ENCODE measurements at regions not wholly inside any gene's neighbourhood (a gene's known extent, or its start where the extent isn't known, plus 50 kb on each side); places are given as distances from the start of the nearest gene placed in this dataset.

GRCh38 chr16:74169066-74169465, 127.5 kb upstream of the PSMD7 start:
- ChIA-PET SMC1A (ENCODE audit: uncharacterized antibody, unreplicated experiment) (no interaction called here), POLR2A (no interaction called here), CTCF (interaction anchor here (0.7 kb wide), 1 partner anchor 124 kb away, joined by 3 read pairs; no protein-coding TSS in a partner anchor), RAD21 (ENCODE audit: unreplicated experiment) (no interaction called here)
- H2AFZ ChIP-seq (ENCODE audit: control insufficient read depth, low read depth, low read length): no peak overlapping the region
- DNase-seq (ENCODE audit: low read depth, low spot score) (no peak), ATAC-seq (no peak), FAIRE-seq (no peak)
- no peak overlapping the region for H3K27ac ChIP-seq (ENCODE audit: control insufficient read depth, insufficient read depth)
- H4K20me1 ChIP-seq (ENCODE audit: control insufficient read depth, insufficient read depth): no peaks in the 10 kb centered on the region
- intact Hi-C loops (cut with micrococcal nuclease; ENCODE audit: unreplicated experiment): no loop called here
- no peaks in the 10 kb centered on the region for H3K79me2 ChIP-seq (ENCODE audit: control insufficient read depth, insufficient read depth, low read length)
- no peaks in the 10 kb centered on the region for H3K9me3 ChIP-seq (replicated peaks; ENCODE audit: control insufficient read depth, insufficient read depth, low read length)
- no peaks in the 10 kb centered on the region for H3K4me1 ChIP-seq (ENCODE audit: control insufficient read depth, insufficient read depth, low read length)
- in situ Hi-C loops (cut with MboI): no loop called here
- H3K4me2 ChIP-seq (ENCODE audit: control insufficient read depth, insufficient read depth): no peak overlapping the region
- TF ChIP-seq, protein P1, sequence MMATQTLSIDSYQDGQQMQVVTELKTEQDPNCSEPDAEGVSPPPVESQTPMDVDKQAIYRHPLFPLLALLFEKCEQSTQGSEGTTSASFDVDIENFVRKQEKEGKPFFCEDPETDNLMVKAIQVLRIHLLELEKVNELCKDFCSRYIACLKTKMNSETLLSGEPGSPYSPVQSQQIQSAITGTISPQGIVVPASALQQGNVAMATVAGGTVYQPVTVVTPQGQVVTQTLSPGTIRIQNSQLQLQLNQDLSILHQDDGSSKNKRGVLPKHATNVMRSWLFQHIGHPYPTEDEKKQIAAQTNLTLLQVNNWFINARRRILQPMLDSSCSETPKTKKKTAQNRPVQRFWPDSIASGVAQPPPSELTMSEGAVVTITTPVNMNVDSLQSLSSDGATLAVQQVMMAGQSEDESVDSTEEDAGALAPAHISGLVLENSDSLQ (IDR thresholded peaks at IDR 0.05): no peak
- TF ChIP-seq, protein P2, sequence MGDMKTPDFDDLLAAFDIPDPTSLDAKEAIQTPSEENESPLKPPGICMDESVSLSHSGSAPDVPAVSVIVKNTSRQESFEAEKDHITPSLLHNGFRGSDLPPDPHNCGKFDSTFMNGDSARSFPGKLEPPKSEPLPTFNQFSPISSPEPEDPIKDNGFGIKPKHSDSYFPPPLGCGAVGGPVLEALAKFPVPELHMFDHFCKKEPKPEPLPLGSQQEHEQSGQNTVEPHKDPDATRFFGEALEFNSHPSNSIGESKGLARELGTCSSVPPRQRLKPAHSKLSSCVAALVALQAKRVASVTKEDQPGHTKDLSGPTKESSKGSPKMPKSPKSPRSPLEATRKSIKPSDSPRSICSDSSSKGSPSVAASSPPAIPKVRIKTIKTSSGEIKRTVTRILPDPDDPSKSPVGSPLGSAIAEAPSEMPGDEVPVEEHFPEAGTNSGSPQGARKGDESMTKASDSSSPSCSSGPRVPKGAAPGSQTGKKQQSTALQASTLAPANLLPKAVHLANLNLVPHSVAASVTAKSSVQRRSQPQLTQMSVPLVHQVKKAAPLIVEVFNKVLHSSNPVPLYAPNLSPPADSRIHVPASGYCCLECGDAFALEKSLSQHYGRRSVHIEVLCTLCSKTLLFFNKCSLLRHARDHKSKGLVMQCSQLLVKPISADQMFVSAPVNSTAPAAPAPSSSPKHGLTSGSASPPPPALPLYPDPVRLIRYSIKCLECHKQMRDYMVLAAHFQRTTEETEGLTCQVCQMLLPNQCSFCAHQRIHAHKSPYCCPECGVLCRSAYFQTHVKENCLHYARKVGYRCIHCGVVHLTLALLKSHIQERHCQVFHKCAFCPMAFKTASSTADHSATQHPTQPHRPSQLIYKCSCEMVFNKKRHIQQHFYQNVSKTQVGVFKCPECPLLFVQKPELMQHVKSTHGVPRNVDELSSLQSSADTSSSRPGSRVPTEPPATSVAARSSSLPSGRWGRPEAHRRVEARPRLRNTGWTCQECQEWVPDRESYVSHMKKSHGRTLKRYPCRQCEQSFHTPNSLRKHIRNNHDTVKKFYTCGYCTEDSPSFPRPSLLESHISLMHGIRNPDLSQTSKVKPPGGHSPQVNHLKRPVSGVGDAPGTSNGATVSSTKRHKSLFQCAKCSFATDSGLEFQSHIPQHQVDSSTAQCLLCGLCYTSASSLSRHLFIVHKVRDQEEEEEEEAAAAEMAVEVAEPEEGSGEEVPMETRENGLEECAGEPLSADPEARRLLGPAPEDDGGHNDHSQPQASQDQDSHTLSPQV (IDR thresholded peaks at IDR 0.05): no peak
- TF ChIP-seq, protein P3, sequence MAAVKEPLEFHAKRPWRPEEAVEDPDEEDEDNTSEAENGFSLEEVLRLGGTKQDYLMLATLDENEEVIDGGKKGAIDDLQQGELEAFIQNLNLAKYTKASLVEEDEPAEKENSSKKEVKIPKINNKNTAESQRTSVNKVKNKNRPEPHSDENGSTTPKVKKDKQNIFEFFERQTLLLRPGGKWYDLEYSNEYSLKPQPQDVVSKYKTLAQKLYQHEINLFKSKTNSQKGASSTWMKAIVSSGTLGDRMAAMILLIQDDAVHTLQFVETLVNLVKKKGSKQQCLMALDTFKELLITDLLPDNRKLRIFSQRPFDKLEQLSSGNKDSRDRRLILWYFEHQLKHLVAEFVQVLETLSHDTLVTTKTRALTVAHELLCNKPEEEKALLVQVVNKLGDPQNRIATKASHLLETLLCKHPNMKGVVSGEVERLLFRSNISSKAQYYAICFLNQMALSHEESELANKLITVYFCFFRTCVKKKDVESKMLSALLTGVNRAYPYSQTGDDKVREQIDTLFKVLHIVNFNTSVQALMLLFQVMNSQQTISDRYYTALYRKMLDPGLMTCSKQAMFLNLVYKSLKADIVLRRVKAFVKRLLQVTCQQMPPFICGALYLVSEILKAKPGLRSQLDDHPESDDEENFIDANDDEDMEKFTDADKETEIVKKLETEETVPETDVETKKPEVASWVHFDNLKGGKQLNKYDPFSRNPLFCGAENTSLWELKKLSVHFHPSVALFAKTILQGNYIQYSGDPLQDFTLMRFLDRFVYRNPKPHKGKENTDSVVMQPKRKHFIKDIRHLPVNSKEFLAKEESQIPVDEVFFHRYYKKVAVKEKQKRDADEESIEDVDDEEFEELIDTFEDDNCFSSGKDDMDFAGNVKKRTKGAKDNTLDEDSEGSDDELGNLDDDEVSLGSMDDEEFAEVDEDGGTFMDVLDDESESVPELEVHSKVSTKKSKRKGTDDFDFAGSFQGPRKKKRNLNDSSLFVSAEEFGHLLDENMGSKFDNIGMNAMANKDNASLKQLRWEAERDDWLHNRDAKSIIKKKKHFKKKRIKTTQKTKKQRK (IDR thresholded peaks at IDR 0.05; ENCODE audit: low read depth, low read length): no peak
- TF ChIP-seq HSF1 (IDR thresholded peaks at IDR 0.05; ENCODE audit: low read depth, low read length): no peak
- no peaks in the 10 kb centered on the region for H3K36me3 ChIP-seq (ENCODE audit: control insufficient read depth in 2 of 2, insufficient read depth in 2 of 2, low read length in 1 of 2)
- no TSS peak for BruUV-seq (replicated peaks)
- no peak overlapping the region for H3K9ac ChIP-seq (ENCODE audit: control insufficient read depth, insufficient read depth, low read length)
- no peak overlapping the region for H3K4me3 ChIP-seq
- 29% methylated on average over 3 of the region's 3 CpGs for WGBS (ENCODE audit: insufficient coverage, insufficient replicate concordance, low lambda C conversion rate, missing lambda C conversion rate)
- no peaks in the 10 kb centered on the region for H3K27me3 ChIP-seq (replicated peaks in 1 of 2; ENCODE audit: control insufficient read depth in 2 of 2, insufficient read depth in 2 of 2, low read length in 1 of 2)
